Panc1 (cell line): ENCODE measurements at regions not wholly inside any gene's neighbourhood (a gene's known extent, or its start where the extent isn't known, plus 50 kb on each side); places are given as distances from the start of the nearest gene placed in this dataset.

ENCODE experiments used
- ATAC-seq: fragments of 200-7000 bp; cut with Tn5 transposase; 2 replicates; pipeline ENCODE4 v1.9.1; 2020; ENCODE audit warnings: mild to moderate bottlenecking, moderate library complexity
- BruUV-seq: library from RNA; stranded (reverse); fragments of 400-500 nt; replicated peaks from 2 replicates; lab custom pipeline; 2021; lab: Mats Ljungman, UMichigan
- CTCF ChIA-PET: fragments of 300-600 bp; sonication (Branson Sonifier 250); formaldehyde crosslinking; loops from one replicate; lab custom pipeline; 2022; ENCODE audit warnings: antibody characterized with exemption; lab: Charles Lee
- POLR2A ChIA-PET: fragments of 300-600 bp; sonication (Branson Sonifier 250); formaldehyde crosslinking; loops from one replicate; lab custom pipeline; 2022; ENCODE audit warnings: antibody characterized with exemption; lab: Charles Lee
- DNase-seq: peaks from one replicate; pipeline ENCODE4 v3.0.0-alpha.2; 2010; ENCODE audit warnings: low read depth, low spot score
- H3K27ac ChIP-seq: 2 replicates; pipeline ENCODE4 v1.5.1; 2011; ENCODE audit warnings: mild to moderate bottlenecking, low read length, inconsistent platforms
- H3K27me3 ChIP-seq: fragments of 200-500 bp; sonication (Bioruptor generic); 2 replicates; pipeline ENCODE4 v1.6.0; 2014; ENCODE audit warnings: low read length, inconsistent platforms; ENCODE audit not compliant: control insufficient read depth, insufficient read depth
- H3K36me3 ChIP-seq: fragments of 200-500 bp; sonication (Bioruptor generic); 2 replicates; pipeline ENCODE4 v1.5.1; 2014; ENCODE audit warnings: inconsistent platforms, mild to moderate bottlenecking, low read length, moderate library complexity; ENCODE audit not compliant: control insufficient read depth, insufficient read depth
- H3K4me1 ChIP-seq: 2 replicates; pipeline ENCODE4 v1.5.1; 2011; ENCODE audit warnings: inconsistent platforms, mild to moderate bottlenecking, low read length, moderate library complexity; ENCODE audit not compliant: control insufficient read depth, insufficient read depth
- H3K4me3 ChIP-seq, 2 experiments: 2 replicates each; pipeline ENCODE4 v1.5.1; 2011 to 2012; ENCODE audit warnings: low read depth in 2 of 2, low read length in 2 of 2, mild to moderate bottlenecking in 2 of 2, inconsistent platforms in 1 of 2, moderate library complexity in 1 of 2
- H3K9me3 ChIP-seq: fragments of 200-500 bp; sonication (Bioruptor generic); 2 replicates; pipeline ENCODE4 v1.5.1; 2014; ENCODE audit warnings: low read depth, mild to moderate bottlenecking, inconsistent platforms, low read length, moderate library complexity; ENCODE audit not compliant: control insufficient read depth, insufficient read depth
- POLR2AphosphoS5 ChIP-seq: IDR thresholded peaks from 2 replicates; pipeline ENCODE4 v1.6.1; 2012; ENCODE audit warnings: mild to moderate bottlenecking, low read depth, low read length, moderate library complexity
- SIN3A ChIP-seq: IDR thresholded peaks from 2 replicates; pipeline ENCODE4 v1.6.1; 2012; ENCODE audit warnings: low read depth, mild to moderate bottlenecking, low read length, moderate library complexity, borderline replicate concordance; ENCODE audit not compliant: insufficient read depth
- TCF7L2 ChIP-seq: IDR thresholded peaks from 2 replicates; pipeline ENCODE4 v1.6.1; 2011; ENCODE audit warnings: mild to moderate bottlenecking, low read depth, low read length, inconsistent platforms
- in situ Hi-C: cut with HindIII; loops from 2 replicates; pipeline ENCODE4 v1.10.0; 2016; ENCODE audit warnings: low sequenced_read_pairs, low pct_unique_long_range_greater_than_20kb
- intact Hi-C: fragments of 100-400 bp; cut with micrococcal nuclease; formaldehyde crosslinking; loops from one replicate; pipeline ENCODE4 v1.10.0; 2022; ENCODE audit not compliant: unreplicated experiment
- TF ChIP-seq, protein P1 (sequence below), 2 experiments: IDR thresholded peaks; 2 replicates each; pipeline ENCODE4 v1.6.1; 2011 to 2012; ENCODE audit warnings: low read depth in 2 of 2, control low read depth in 1 of 2, low read length in 1 of 2, mild to moderate bottlenecking in 1 of 2, moderate library complexity in 1 of 2; ENCODE audit not compliant: insufficient read depth in 1 of 2
- TF ChIP-seq, protein P2 (sequence below): fragments of 450-650 bp; IDR thresholded peaks from 2 replicates; pipeline ENCODE4 v1.5.1; 2017; ENCODE audit warnings: mild to moderate bottlenecking

DNA sequence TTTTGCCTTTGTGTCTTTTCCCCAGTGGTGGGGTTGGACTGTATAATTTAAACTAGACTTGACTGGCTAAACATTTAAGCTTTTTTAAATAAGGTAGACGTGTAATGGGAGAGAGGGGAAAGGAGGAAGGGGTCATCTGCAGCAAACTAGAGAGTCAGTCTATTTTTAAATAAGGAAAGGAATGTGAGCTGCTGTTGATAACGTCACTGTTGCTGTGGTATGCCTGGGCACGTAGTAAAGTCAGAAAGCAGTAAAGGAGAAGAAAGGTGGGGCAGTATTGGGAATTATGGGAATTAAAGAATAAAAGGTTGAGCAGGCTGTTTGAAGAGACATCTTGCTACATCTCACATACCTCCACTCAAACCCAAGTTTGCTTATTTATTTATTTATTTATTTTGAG is 80.4 kb upstream of the FSHB start:
- POLR2A ChIA-PET: no interaction called here
- no peaks in the 10 kb centered on the region for H3K9me3 ChIP-seq

DNA sequence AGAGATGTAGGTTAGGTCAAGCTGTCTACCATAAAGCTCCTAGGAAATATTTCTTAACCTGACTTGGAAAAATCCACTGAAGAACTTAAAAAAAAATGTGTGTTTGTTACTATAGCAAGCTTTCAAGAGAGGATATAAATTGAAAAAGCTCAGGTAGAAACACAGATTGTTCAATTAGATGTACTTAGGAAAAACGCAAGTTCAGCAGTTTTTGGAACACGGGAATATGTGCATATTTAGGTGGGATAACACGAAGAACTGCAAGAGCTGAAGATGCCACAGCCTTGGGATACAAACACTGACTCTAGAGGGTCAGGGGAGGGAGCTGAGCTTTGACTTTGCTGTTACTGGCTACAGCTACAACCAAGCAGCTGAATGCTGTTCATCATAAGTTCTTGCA is 77.8 kb upstream of the FSHB start:
- no peaks in the 10 kb centered on the region for H3K4me1 ChIP-seq
- intact Hi-C loops (no loop called here), in situ Hi-C loops (no loop called here)
- POLR2A ChIA-PET: no interaction called here
- no peaks in the 10 kb centered on the region for H3K9me3 ChIP-seq
- H3K27ac ChIP-seq: no peak overlapping the region
- H3K36me3 ChIP-seq: no peaks in the 10 kb centered on the region
- no TSS peak for BruUV-seq
- ATAC-seq: no peak
- no peak for DNase-seq
- H3K27me3 ChIP-seq: no peaks in the 10 kb centered on the region
- no peak for TF ChIP-seq SIN3A
- TF ChIP-seq, protein P1, sequence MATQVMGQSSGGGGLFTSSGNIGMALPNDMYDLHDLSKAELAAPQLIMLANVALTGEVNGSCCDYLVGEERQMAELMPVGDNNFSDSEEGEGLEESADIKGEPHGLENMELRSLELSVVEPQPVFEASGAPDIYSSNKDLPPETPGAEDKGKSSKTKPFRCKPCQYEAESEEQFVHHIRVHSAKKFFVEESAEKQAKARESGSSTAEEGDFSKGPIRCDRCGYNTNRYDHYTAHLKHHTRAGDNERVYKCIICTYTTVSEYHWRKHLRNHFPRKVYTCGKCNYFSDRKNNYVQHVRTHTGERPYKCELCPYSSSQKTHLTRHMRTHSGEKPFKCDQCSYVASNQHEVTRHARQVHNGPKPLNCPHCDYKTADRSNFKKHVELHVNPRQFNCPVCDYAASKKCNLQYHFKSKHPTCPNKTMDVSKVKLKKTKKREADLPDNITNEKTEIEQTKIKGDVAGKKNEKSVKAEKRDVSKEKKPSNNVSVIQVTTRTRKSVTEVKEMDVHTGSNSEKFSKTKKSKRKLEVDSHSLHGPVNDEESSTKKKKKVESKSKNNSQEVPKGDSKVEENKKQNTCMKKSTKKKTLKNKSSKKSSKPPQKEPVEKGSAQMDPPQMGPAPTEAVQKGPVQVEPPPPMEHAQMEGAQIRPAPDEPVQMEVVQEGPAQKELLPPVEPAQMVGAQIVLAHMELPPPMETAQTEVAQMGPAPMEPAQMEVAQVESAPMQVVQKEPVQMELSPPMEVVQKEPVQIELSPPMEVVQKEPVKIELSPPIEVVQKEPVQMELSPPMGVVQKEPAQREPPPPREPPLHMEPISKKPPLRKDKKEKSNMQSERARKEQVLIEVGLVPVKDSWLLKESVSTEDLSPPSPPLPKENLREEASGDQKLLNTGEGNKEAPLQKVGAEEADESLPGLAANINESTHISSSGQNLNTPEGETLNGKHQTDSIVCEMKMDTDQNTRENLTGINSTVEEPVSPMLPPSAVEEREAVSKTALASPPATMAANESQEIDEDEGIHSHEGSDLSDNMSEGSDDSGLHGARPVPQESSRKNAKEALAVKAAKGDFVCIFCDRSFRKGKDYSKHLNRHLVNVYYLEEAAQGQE (IDR thresholded peaks at IDR 0.05; ENCODE audit: insufficient read depth in 1 of 2, low read depth in 2 of 2, low read length in 1 of 2): no peak
- no peak for TF ChIP-seq POLR2AphosphoS5
- TF ChIP-seq, protein P2, sequence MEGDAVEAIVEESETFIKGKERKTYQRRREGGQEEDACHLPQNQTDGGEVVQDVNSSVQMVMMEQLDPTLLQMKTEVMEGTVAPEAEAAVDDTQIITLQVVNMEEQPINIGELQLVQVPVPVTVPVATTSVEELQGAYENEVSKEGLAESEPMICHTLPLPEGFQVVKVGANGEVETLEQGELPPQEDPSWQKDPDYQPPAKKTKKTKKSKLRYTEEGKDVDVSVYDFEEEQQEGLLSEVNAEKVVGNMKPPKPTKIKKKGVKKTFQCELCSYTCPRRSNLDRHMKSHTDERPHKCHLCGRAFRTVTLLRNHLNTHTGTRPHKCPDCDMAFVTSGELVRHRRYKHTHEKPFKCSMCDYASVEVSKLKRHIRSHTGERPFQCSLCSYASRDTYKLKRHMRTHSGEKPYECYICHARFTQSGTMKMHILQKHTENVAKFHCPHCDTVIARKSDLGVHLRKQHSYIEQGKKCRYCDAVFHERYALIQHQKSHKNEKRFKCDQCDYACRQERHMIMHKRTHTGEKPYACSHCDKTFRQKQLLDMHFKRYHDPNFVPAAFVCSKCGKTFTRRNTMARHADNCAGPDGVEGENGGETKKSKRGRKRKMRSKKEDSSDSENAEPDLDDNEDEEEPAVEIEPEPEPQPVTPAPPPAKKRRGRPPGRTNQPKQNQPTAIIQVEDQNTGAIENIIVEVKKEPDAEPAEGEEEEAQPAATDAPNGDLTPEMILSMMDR: no peak
- no peak for TF ChIP-seq TCF7L2
- no peak overlapping the region for H3K4me3 ChIP-seq
- CTCF ChIA-PET: no interaction called here

More for the DNA sequence above, 80.4 kb upstream of the FSHB start:
- no peak overlapping the region for H3K27ac ChIP-seq
- no peaks in the 10 kb centered on the region for H3K36me3 ChIP-seq
- ATAC-seq (no peak), DNase-seq (no peak)
- H3K4me3 ChIP-seq: no peak overlapping the region
- no peaks in the 10 kb centered on the region for H3K4me1 ChIP-seq
- in situ Hi-C loops: no loop called here
- BruUV-seq: no TSS peak
- CTCF ChIA-PET: no interaction called here
- H3K27me3 ChIP-seq: no peaks in the 10 kb centered on the region
- intact Hi-C loops: no loop called here
- TF ChIP-seq POLR2AphosphoS5 (no peak), SIN3A (no peak), TCF7L2 (no peak)
- TF ChIP-seq, protein P2: no peak
- TF ChIP-seq, protein P1 (IDR thresholded peaks at IDR 0.05; ENCODE audit: insufficient read depth in 1 of 2, low read depth in 2 of 2, low read length in 1 of 2): no peak
